Choroid plexus epithelial cell (primary cell): ENCODE measurements at regions not wholly inside any gene's neighbourhood (a gene's known extent, or its start where the extent isn't known, plus 50 kb on each side); places are given as distances from the start of the nearest gene placed in this dataset.

Experiments used
- DNase-seq: peaks from one replicate; pipeline ENCODE4 v3.0.0-alpha.2; 2010; ENCODE audit warnings: low read depth
- H3K4me3 ChIP-seq: 2 replicates; pipeline ENCODE4 v1.5.1; 2011; ENCODE audit warnings: low read depth, mild to moderate bottlenecking, control low read depth, low read length, moderate library complexity
- TF ChIP-seq, protein P1 (sequence below): conservative IDR thresholded peaks from 2 replicates; pipeline ENCODE4 v1.5.1; 2011; ENCODE audit warnings: low read depth, mild to moderate bottlenecking, control low read depth, inconsistent platforms, low read length, moderate library complexity

DNA sequence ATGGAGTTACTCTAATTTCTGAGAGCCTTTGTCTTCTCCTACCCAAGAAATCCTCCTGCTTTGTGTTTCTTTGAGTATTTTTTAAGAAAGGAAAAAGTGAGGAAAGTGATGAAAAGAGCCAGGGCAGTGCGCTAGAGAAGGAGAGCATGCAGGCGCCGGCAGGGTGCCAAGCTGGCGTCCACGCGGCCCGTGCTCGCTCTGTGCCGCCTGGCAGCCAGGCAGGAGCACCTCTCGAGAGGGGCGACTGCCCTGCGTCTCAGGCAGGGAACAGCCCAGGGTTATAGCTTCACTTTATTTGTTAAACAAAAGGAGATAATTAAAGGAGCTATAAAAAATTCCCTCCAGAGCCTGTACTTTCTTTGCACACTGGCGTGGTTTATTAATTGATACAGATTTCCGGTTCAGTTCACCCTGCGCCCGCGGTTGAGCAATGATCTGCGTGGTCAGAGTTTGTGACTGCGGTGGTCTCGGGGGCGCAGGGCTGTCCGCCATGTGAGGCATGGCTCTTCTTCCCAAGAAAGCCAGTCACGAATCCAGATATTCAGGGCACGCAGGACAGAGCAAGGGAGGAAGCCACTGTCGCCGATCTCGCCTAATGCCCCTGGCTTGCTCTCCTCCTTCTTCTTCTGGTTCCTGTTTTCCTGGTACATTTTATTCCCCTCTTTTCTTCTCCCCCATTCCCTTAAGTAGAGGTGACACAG is 110.8 kb upstream of the PAQR3 start:
- no peak overlapping the region for H3K4me3 ChIP-seq
- no peak for DNase-seq
- TF ChIP-seq, protein P1, sequence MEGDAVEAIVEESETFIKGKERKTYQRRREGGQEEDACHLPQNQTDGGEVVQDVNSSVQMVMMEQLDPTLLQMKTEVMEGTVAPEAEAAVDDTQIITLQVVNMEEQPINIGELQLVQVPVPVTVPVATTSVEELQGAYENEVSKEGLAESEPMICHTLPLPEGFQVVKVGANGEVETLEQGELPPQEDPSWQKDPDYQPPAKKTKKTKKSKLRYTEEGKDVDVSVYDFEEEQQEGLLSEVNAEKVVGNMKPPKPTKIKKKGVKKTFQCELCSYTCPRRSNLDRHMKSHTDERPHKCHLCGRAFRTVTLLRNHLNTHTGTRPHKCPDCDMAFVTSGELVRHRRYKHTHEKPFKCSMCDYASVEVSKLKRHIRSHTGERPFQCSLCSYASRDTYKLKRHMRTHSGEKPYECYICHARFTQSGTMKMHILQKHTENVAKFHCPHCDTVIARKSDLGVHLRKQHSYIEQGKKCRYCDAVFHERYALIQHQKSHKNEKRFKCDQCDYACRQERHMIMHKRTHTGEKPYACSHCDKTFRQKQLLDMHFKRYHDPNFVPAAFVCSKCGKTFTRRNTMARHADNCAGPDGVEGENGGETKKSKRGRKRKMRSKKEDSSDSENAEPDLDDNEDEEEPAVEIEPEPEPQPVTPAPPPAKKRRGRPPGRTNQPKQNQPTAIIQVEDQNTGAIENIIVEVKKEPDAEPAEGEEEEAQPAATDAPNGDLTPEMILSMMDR = no peak

DNA sequence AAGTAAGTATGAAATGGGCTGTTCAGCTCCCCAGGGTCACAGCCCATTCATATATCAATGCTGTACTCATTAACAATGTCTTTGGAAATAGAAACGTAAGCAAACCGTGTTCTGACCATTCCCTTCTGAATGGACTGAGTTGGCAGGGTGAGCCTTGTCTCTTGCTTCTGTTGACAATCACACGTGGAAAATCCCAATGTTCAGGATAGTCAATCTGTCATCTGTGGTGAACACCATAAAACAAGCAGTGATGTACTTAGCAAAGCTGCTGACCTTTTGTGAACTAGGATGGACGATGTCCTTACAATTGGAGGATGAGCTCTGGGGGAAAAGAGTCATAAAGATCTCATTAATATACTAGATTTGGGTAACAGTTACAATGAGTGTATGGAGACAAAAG is 109.6 kb upstream of the PAQR3 start:
- DNase-seq = no peak
- TF ChIP-seq, protein P1 = no peak
- no peak overlapping the region for H3K4me3 ChIP-seq

DNA sequence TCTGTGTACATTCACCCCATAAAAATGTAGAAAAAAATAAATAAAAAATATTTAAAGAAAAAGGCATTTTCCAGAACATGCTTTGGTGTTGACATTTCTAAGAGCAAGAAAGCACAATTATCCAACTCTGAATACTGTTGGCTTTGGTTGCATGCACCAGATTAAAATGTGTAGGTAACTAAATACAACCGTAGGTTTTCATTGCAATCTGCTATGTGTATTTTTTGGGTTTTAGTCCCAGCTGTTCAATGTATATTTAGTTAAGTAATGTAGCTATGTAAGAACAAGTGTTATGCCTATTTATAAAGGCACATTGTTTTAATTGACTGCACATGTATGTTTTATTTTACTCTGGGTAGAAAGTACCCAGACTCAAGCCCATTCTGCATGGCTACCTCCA is 108.1 kb upstream of the PAQR3 start:
- DNase-seq = no peak
- TF ChIP-seq, protein P1 = no peak

DNA sequence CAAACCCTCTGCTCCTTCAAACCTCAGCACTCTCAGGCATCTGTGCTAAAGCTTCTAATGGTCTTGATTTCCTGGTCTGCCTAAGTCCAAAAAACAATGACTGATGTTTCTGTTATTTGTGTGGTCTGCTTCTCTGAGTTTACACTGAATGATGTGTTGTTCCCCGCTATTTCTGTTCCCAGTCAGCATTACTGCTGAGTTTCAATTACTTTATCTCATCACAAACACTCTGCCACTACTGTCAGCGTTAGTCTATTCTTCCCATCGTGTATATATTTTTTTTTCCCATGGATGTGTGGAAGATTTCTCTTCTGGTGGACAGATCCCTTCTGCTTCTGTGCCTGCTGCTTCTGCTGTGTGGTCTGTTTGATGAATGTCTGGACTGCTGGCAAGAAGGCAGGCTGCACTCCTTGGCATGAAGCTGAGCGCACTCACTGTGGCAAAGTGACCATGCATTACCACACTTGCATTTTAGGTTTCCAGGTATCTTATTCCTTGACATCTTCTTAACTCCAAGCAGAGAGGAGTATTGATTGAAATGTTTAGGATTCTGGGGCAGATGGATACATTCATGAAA is 106.9 kb upstream of the PAQR3 start:
- no peak for DNase-seq
- H3K4me3 ChIP-seq = no peak overlapping the region
- TF ChIP-seq, protein P1 = no peak

More for the DNA sequence above, 108.1 kb upstream of the PAQR3 start:
- H3K4me3 ChIP-seq = no peak overlapping the region

DNA sequence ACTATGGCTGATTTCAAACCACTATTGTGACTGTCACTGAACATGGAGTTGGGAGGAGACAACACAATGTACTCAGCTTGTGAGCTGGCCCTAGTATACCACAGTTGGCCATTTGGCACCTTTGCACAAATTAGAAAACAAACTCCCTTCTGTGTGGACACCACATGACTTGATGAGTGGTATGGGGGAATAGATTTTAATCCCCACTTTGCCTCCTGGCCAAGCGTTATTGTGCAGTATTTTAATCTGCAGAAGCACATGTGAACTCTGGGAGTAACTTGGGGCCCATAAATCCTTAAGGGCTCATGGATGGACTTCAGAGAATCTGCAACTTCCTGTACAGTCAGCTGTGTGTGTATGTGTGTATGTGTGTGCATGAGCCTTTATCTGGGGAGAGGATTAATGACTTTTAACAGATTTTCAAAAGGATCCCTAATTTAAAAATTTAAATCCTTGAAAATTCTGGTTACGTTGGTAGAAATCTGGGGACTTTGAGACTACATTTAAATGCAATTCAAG is 105.0 kb upstream of the PAQR3 start:
- H3K4me3 ChIP-seq = no peak overlapping the region
- no peak for DNase-seq
- TF ChIP-seq, protein P1 = no peak

DNA sequence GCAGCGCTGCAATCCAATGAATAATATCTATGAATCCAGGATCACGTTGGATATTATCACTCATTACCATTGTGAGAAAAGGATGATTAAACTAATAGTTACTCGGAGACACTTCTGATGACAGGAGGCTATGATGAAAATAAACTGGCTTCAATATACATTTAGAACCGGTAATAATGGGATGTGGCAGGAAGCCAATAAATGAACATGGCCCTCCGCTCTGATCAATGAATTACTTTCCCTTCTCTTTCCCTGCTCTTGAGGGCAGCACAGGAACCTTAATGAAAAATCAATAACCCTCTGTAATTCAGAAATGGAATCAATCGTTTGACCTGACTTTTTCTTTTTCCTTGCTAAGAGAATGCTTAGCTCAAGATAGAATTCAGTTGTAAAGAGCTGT is 103.9 kb upstream of the PAQR3 start:
- no peak overlapping the region for H3K4me3 ChIP-seq
- no peak for DNase-seq
- TF ChIP-seq, protein P1 = no peak
